ENCODE measurements at regions not wholly inside any gene's neighbourhood (a gene's known extent, or its start where the extent isn't known, plus 50 kb on each side); places are given as distances from the start of the nearest gene placed in this dataset.

- no peaks in the 10 kb centered on the region for H3K9me3 ChIP-seq
- 54 to 62% methylated on average over 2 of the region's 2 CpGs for WGBS, 2 donors
- H3K27me3 ChIP-seq = no peaks in the 10 kb centered on the region
- no peaks in the 10 kb centered on the region for H3K4me1 ChIP-seq
- no peak for DNase-seq
- TF ChIP-seq CTCF (IDR thresholded peaks at IDR 0.05) (no peak), POLR2A (IDR thresholded peaks at IDR 0.05) (no peak)
- intact Hi-C loops (cut with DNase I) = no loop called here
- H3K36me3 ChIP-seq = no peaks in the 10 kb centered on the region
- H3K27ac ChIP-seq = no peak overlapping the region
- no peak overlapping the region for H3K4me3 ChIP-seq
Observed at GRCh38 chr7:115516341-115516740, 514.2 kb downstream of the TFEC start.

GRCh38 chr7:115511330-115511729, 519.2 kb downstream of the TFEC start:
- Histone ChIP-seq H3K27me3 (no peaks in the 10 kb centered on the region), H3K36me3 (no peaks in the 10 kb centered on the region), H3K4me1 (no peaks in the 10 kb centered on the region), H3K27ac (no peak overlapping the region), H3K9me3 (no peaks in the 10 kb centered on the region), H3K4me3 (no peak overlapping the region)
- 93 to 99% methylated on average over 3 of the region's 3 CpGs for WGBS, 2 donors
- intact Hi-C loops (cut with DNase I) = no loop called here
- no peak for TF ChIP-seq POLR2A (IDR thresholded peaks at IDR 0.05)
- no peak for TF ChIP-seq CTCF (IDR thresholded peaks at IDR 0.05)
- no peak for DNase-seq

GRCh38 chr7:115505136-115505535, 525.4 kb downstream of the TFEC start:
- H3K27me3 ChIP-seq = no peaks in the 10 kb centered on the region
- H3K4me3 ChIP-seq = no peak overlapping the region
- H3K36me3 ChIP-seq = no peaks in the 10 kb centered on the region
- H3K9me3 ChIP-seq = no peaks in the 10 kb centered on the region
- H3K4me1 ChIP-seq = no peaks in the 10 kb centered on the region
- no peak overlapping the region for H3K27ac ChIP-seq
- TF ChIP-seq POLR2A (IDR thresholded peaks at IDR 0.05) (no peak), CTCF (IDR thresholded peaks at IDR 0.05) (no peak)
- no peak for DNase-seq
- intact Hi-C loops (cut with DNase I) = no loop called here

- no peak overlapping the region for H3K4me3 ChIP-seq
Observed at GRCh38 chr7:115499956-115500355, 530.6 kb downstream of the TFEC start.

GRCh38 chr7:115496006-115496405, 534.6 kb downstream of the TFEC start:
- H3K36me3 ChIP-seq = no peaks in the 10 kb centered on the region
- WGBS, 2 donors = 87 to 93% methylated on average over 5 of the region's 5 CpGs
- DNase-seq = no peak
- no peaks in the 10 kb centered on the region for H3K27me3 ChIP-seq
- no peaks in the 10 kb centered on the region for H3K4me1 ChIP-seq
- H3K4me3 ChIP-seq = no peak overlapping the region
- intact Hi-C loops (cut with DNase I) = no loop called here
- no peak for TF ChIP-seq CTCF (IDR thresholded peaks at IDR 0.05)
- no peak for TF ChIP-seq POLR2A (IDR thresholded peaks at IDR 0.05)
- no peaks in the 10 kb centered on the region for H3K9me3 ChIP-seq
- no peak overlapping the region for H3K27ac ChIP-seq

More at GRCh38 chr7:115499956-115500355, 530.6 kb downstream of the TFEC start:
- DNase-seq = no peak
- WGBS, 2 donors = 23 to 35% methylated on average over 3 of the region's 3 CpGs
- no peaks in the 10 kb centered on the region for H3K9me3 ChIP-seq
- no peak overlapping the region for H3K27ac ChIP-seq
- H3K36me3 ChIP-seq = no peaks in the 10 kb centered on the region
- intact Hi-C loops (cut with DNase I) = no loop called here
- no peaks in the 10 kb centered on the region for H3K4me1 ChIP-seq
- TF ChIP-seq CTCF (IDR thresholded peaks at IDR 0.05) = no peak
- TF ChIP-seq POLR2A (IDR thresholded peaks at IDR 0.05) = no peak
- H3K27me3 ChIP-seq = no peaks in the 10 kb centered on the region

Data from esophagus squamous epithelium (tissue), 5 donors.